ENCODE measurements at regions not wholly inside any gene's neighbourhood (a gene's known extent, or its start where the extent isn't known, plus 50 kb on each side); places are given as distances from the start of the nearest gene placed in this dataset.

- TF ChIP-seq CHD7 (IDR thresholded peaks at IDR 0.05; ENCODE audit: insufficient replicate concordance, low read length): peak; percentile 44
- TF ChIP-seq, protein P1, sequence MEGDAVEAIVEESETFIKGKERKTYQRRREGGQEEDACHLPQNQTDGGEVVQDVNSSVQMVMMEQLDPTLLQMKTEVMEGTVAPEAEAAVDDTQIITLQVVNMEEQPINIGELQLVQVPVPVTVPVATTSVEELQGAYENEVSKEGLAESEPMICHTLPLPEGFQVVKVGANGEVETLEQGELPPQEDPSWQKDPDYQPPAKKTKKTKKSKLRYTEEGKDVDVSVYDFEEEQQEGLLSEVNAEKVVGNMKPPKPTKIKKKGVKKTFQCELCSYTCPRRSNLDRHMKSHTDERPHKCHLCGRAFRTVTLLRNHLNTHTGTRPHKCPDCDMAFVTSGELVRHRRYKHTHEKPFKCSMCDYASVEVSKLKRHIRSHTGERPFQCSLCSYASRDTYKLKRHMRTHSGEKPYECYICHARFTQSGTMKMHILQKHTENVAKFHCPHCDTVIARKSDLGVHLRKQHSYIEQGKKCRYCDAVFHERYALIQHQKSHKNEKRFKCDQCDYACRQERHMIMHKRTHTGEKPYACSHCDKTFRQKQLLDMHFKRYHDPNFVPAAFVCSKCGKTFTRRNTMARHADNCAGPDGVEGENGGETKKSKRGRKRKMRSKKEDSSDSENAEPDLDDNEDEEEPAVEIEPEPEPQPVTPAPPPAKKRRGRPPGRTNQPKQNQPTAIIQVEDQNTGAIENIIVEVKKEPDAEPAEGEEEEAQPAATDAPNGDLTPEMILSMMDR (IDR thresholded peaks at IDR 0.05; ENCODE audit: control extremely low read depth in 1 of 3, insufficient read depth in 1 of 3, low read depth in 1 of 3, low read length in 3 of 3): no peak
- TF ChIP-seq, protein P2, sequence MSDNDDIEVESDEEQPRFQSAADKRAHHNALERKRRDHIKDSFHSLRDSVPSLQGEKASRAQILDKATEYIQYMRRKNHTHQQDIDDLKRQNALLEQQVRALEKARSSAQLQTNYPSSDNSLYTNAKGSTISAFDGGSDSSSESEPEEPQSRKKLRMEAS (IDR thresholded peaks at IDR 0.05): peak; percentile 41; the same call in 1 of the 2 replicates
- peak; percentile 61 for TF ChIP-seq NANOG (IDR thresholded peaks at IDR 0.05; ENCODE audit: insufficient read depth, low read depth, low read length, poor library complexity, severe bottlenecking)
- no peak for TF ChIP-seq MAFK (IDR thresholded peaks at IDR 0.05; ENCODE audit: low read depth, low read length)
- no peak for TF ChIP-seq HDAC2 (IDR thresholded peaks at IDR 0.05; ENCODE audit: borderline replicate concordance in 1 of 2, low read depth in 2 of 2, low read length in 2 of 2)
- TF ChIP-seq TCF12 (IDR thresholded peaks at IDR 0.05; ENCODE audit: low read depth, low read length): peak; percentile 88
- TF ChIP-seq CTBP2 (IDR thresholded peaks at IDR 0.05; ENCODE audit: borderline replicate concordance, insufficient read depth, insufficient read length, low read length): peak; percentile 86
Measured at GRCh38 chr1:218123968-218124367, 161.1 kb upstream of the RRP15 start (continued).
